Endothelial cell of umbilical vein (primary cell): ENCODE measurements at regions not wholly inside any gene's neighbourhood (a gene's known extent, or its start where the extent isn't known, plus 50 kb on each side); places are given as distances from the start of the nearest gene placed in this dataset.

Experiments used
- BruUV-seq: library from RNA; stranded (reverse); fragments of 400-500 nt; replicated peaks from 2 replicates; lab custom pipeline; 2021; lab: Mats Ljungman, UMichigan
- CTCF ChIA-PET: fragments of 300-600, 350-600 bp; sonication (Branson Sonifier 250); formaldehyde crosslinking; loops from one replicate; lab custom pipeline; 2021; ENCODE audit warnings: antibody characterized with exemption, inconsistent platforms; lab: Charles Lee
- POLR2A ChIA-PET: fragments of 300-600, 350-600 bp; sonication (Branson Sonifier 250); formaldehyde crosslinking; loops from one replicate; lab custom pipeline; 2021; ENCODE audit warnings: antibody characterized with exemption, inconsistent platforms; lab: Charles Lee
- DNase-seq: peaks from one replicate; pipeline ENCODE4 v3.0.0-alpha.2; 2011; ENCODE audit warnings: low read depth, low spot score
- FAIRE-seq: peaks from 2 replicates; lab custom pipeline; 2011; peaks lifted over from hg19 to GRCh38; lab: Jason Lieb, UNC
- H2AFZ ChIP-seq: 2 replicates; pipeline ENCODE4 v1.6.0; 2012; ENCODE audit warnings: low read depth, low read length, control low read depth, inconsistent platforms
- H3K27ac ChIP-seq: 2 replicates; pipeline ENCODE4 v1.5.1; 2011; ENCODE audit warnings: low read depth, mild to moderate bottlenecking, control low read depth, low read length, moderate library complexity; ENCODE audit not compliant: insufficient read depth
- H3K27me3 ChIP-seq, 2 experiments: 2 replicates each; pipeline versions ENCODE4 v1.6.0 to v1.6.1; 2011; ENCODE audit warnings: low read length in 2 of 2, mixed read lengths in 1 of 2; ENCODE audit not compliant: control insufficient read depth in 2 of 2, insufficient read depth in 2 of 2
- H3K36me3 ChIP-seq, 2 experiments: 2 replicates in 1 of 2; 3 replicates in 1 of 2; pipeline ENCODE4 v1.5.1; 2011; ENCODE audit warnings: low read length in 2 of 2, mild to moderate bottlenecking in 1 of 2, moderate library complexity in 1 of 2; ENCODE audit not compliant: control insufficient read depth in 2 of 2, insufficient read depth in 2 of 2; ENCODE audit errors: extremely low read depth in 1 of 2
- H3K4me1 ChIP-seq: 3 replicates; pipeline ENCODE4 v1.5.1; 2011; ENCODE audit warnings: mild to moderate bottlenecking, low read length; ENCODE audit not compliant: control insufficient read depth, insufficient read depth; ENCODE audit errors: extremely low read depth
- H3K4me2 ChIP-seq: 2 replicates; pipeline ENCODE4 v1.6.1; 2011; ENCODE audit warnings: low read length, control low read depth, mixed read lengths; ENCODE audit not compliant: insufficient read depth
- H3K4me3 ChIP-seq, 3 experiments: fragments of 200-600 bp in 1 of 3; sonication (generic), shearing (Covaris generic) in 1 of 3; replicated peaks in 1 of 3; 2 replicates each; pipeline ENCODE4 v1.5.1; 2011 to 2016; ENCODE audit warnings: control low read depth in 3 of 3, low read length in 3 of 3, mild to moderate bottlenecking in 2 of 3, inconsistent platforms in 1 of 3, low read depth in 1 of 3, moderate library complexity in 1 of 3; ENCODE audit not compliant: insufficient read depth in 1 of 3
- H3K79me2 ChIP-seq: 2 replicates; pipeline ENCODE4 v1.6.0; 2012; ENCODE audit warnings: low read length, inconsistent platforms; ENCODE audit not compliant: control insufficient read depth, insufficient read depth
- H3K9ac ChIP-seq: replicated peaks from 2 replicates; pipeline ENCODE3; 2011; ENCODE audit warnings: low read length, control low read depth; ENCODE audit not compliant: insufficient read depth; ENCODE audit errors: extremely low read depth
- H3K9me1 ChIP-seq: replicated peaks from 3 replicates; pipeline ENCODE4 v1.6.0; 2011; ENCODE audit warnings: mild to moderate bottlenecking, low read length; ENCODE audit not compliant: control insufficient read depth, insufficient read depth; ENCODE audit errors: extremely low read depth
- H3K9me3 ChIP-seq: replicated peaks from 2 replicates; pipeline ENCODE4 v1.5.1; 2012; ENCODE audit warnings: low read length, inconsistent platforms; ENCODE audit not compliant: control insufficient read depth, insufficient read depth
- H4K20me1 ChIP-seq: replicated peaks from 2 replicates; pipeline ENCODE3; 2011; ENCODE audit warnings: mild to moderate bottlenecking, low read length; ENCODE audit not compliant: control insufficient read depth, insufficient read depth; ENCODE audit errors: extremely low read depth
- CTCF ChIP-seq, 2 donors: IDR thresholded peaks; 1 replicate in 1 of 2; 2 replicates in 1 of 2; pipeline ENCODE4 v1.5.1; 2011; ENCODE audit warnings: low read length in 2 of 2, mild to moderate bottlenecking in 2 of 2, moderate library complexity in 2 of 2, control low read depth in 1 of 2, inconsistent platforms in 1 of 2, low read depth in 1 of 2; ENCODE audit not compliant: insufficient read depth in 1 of 2; ENCODE audit errors: extremely low read depth in 1 of 2
- EZH2 ChIP-seq: IDR thresholded peaks from 2 replicates; pipeline ENCODE4 v1.6.1; 2012; ENCODE audit warnings: borderline replicate concordance, low read depth, mild to moderate bottlenecking, moderate library complexity, low read length, inconsistent platforms; ENCODE audit not compliant: severe bottlenecking
- FOS ChIP-seq: IDR thresholded peaks from 2 replicates; pipeline ENCODE4 v1.6.1; 2011; ENCODE audit warnings: mild to moderate bottlenecking, low read length, moderate library complexity, borderline replicate concordance; ENCODE audit not compliant: insufficient read depth
- GATA2 ChIP-seq: IDR thresholded peaks from 2 replicates; pipeline ENCODE4 v1.7.0; 2011; ENCODE audit warnings: low read depth, mild to moderate bottlenecking, moderate library complexity, mixed read lengths, low read length; ENCODE audit not compliant: insufficient read length, insufficient read depth
- JUN ChIP-seq: IDR thresholded peaks from 2 replicates; pipeline ENCODE4 v1.6.1; 2011; ENCODE audit warnings: borderline replicate concordance, low read depth; ENCODE audit not compliant: insufficient read length, insufficient read depth
- MAX ChIP-seq: IDR thresholded peaks from 2 replicates; pipeline ENCODE4 v1.6.1; 2011; ENCODE audit not compliant: insufficient read depth, insufficient read length
- MYC ChIP-seq: IDR thresholded peaks from one replicate; pipeline ENCODE4 v1.6.1; 2011; ENCODE audit warnings: mild to moderate bottlenecking, low read depth, low read length
- POLR2A ChIP-seq: IDR thresholded peaks from 2 replicates; pipeline ENCODE4 v1.6.1; 2012; ENCODE audit warnings: low read depth, mild to moderate bottlenecking, control low read depth, low read length
- POLR2AphosphoS5 ChIP-seq: IDR thresholded peaks from 2 replicates; pipeline ENCODE4 v1.6.1; 2012; ENCODE audit warnings: low read depth, mild to moderate bottlenecking, control low read depth, low read length, moderate library complexity; ENCODE audit not compliant: insufficient read depth
- dilution Hi-C: fragments of 300-500 bp; cut with MboI; formaldehyde crosslinking; loops from one replicate; pipeline ENCODE4 v1.15.0; 2019; ENCODE audit warnings: low sequenced_read_pairs; ENCODE audit not compliant: extremely low pct_ligation_motif_present
- intact Hi-C: fragments of 100-400 bp; cut with micrococcal nuclease; formaldehyde crosslinking; loops from one replicate; pipeline ENCODE4 v1.10.0; 2022

GRCh38 chr6:167408235-167408869 lies 83.5 kb downstream of the TTLL2 start:
- TF ChIP-seq POLR2A (no peak), MYC (no peak), GATA2 (no peak), EZH2 (no peak), FOS (no peak), CTCF (IDR thresholded peaks at IDR 0.05; ENCODE audit: extremely low read depth in 1 of 2, insufficient read depth in 1 of 2, low read depth in 1 of 2, low read length in 2 of 2) (no peak), POLR2AphosphoS5 (no peak), MAX (no peak), JUN (no peak)
- FAIRE-seq = no peak
- no peak overlapping the region for H3K27ac ChIP-seq
- no peaks in the 10 kb centered on the region for H3K4me1 ChIP-seq
- dilution Hi-C loops = no loop called here
- no peaks in the 10 kb centered on the region for H3K27me3 ChIP-seq
- no peak overlapping the region for H2AFZ ChIP-seq
- intact Hi-C loops = no loop called here
- H3K79me2 ChIP-seq = no peaks in the 10 kb centered on the region
- CTCF ChIA-PET = no interaction called here
- no peaks in the 10 kb centered on the region for H3K9me3 ChIP-seq
- H3K4me3 ChIP-seq = no peak overlapping the region
- H3K36me3 ChIP-seq = no peaks in the 10 kb centered on the region
- POLR2A ChIA-PET = no interaction called here
- no peak overlapping the region for H3K9ac ChIP-seq
- H3K4me2 ChIP-seq = no peak overlapping the region
- BruUV-seq = no TSS peak
- H4K20me1 ChIP-seq = no peaks in the 10 kb centered on the region
- no peaks in the 10 kb centered on the region for H3K9me1 ChIP-seq
- no peak for DNase-seq
